ENCODE measurements at regions not wholly inside any gene's neighbourhood (a gene's known extent, or its start where the extent isn't known, plus 50 kb on each side); places are given as distances from the start of the nearest gene placed in this dataset.
A peak's percentile ranks its signal among the peaks of the same experiment; 100 is the strongest.

DNA sequence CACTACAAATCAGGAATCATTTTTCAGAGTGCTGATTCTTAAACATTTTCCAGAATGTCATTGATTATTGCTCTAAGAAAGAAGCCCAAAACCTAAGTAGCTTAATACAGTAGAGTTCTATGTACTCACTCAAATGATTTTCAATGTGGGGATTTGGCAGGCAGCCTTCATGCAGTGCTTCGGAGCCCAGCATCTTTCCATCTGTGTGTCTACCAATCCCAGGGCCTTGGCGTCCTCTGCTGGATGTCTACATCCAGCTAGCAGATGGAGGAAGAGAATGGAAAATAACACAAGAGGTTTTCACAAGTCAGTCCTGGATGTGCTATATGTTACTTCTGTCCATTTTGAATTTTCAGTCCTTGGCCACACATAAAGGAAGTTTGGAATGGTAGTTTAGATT is 151.8 kb downstream of the RDH14 start:
- ATAC-seq (replicated peaks; ENCODE audit: extremely low read depth, poor library complexity, severe bottlenecking) (no peak), DNase-seq (ENCODE audit: low spot score in 2 of 2) (no peak)
- no peak overlapping the region for H3K27ac Mint-ChIP-seq (ENCODE audit: low read depth)

GRCh38 chr2:18406219-18406618 is 154.2 kb downstream of the RDH14 start:
- ATAC-seq (replicated peaks; ENCODE audit: extremely low read depth, poor library complexity, severe bottlenecking) (no peak), DNase-seq (ENCODE audit: low spot score in 2 of 2) (no peak)
- H3K36me3 Mint-ChIP-seq (ENCODE audit: insufficient read depth) = no peaks in the 10 kb centered on the region
- H3K4me1 Mint-ChIP-seq = no peaks in the 10 kb centered on the region
- no peak overlapping the region for H3K4me3 Mint-ChIP-seq
- no peaks in the 10 kb centered on the region for H3K9me3 Mint-ChIP-seq
- H3K27ac Mint-ChIP-seq (ENCODE audit: low read depth) = no peak overlapping the region
- peaks cover 31% of the 10 kb centered on the region for H3K27me3 Mint-ChIP-seq

More for the DNA sequence above, 151.8 kb downstream of the RDH14 start:
- H3K4me1 Mint-ChIP-seq = no peaks in the 10 kb centered on the region
- H3K27me3 Mint-ChIP-seq = peaks cover 35% of the 10 kb centered on the region
- H3K9me3 Mint-ChIP-seq = no peaks in the 10 kb centered on the region
- no peaks in the 10 kb centered on the region for H3K36me3 Mint-ChIP-seq (ENCODE audit: insufficient read depth)
- H3K4me3 Mint-ChIP-seq = no peak overlapping the region

- no peak overlapping the region for H3K4me3 Mint-ChIP-seq
- H3K4me1 Mint-ChIP-seq = no peaks in the 10 kb centered on the region
- ATAC-seq (replicated peaks; ENCODE audit: extremely low read depth, poor library complexity, severe bottlenecking) = no peak
- H3K9me3 Mint-ChIP-seq = no peaks in the 10 kb centered on the region
- no peak overlapping the region for H3K27ac Mint-ChIP-seq (ENCODE audit: low read depth)
- H3K36me3 Mint-ChIP-seq (ENCODE audit: insufficient read depth) = no peaks in the 10 kb centered on the region
- H3K27me3 Mint-ChIP-seq = peaks cover 16% of the 10 kb centered on the region
- no peak for DNase-seq (ENCODE audit: low spot score in 2 of 2)
Observed at GRCh38 chr2:18404708-18405107, 155.7 kb downstream of the RDH14 start.

GRCh38 chr2:18403921-18404522 is 156.4 kb downstream of the RDH14 start:
- H3K36me3 Mint-ChIP-seq (ENCODE audit: insufficient read depth) = no peaks in the 10 kb centered on the region
- ATAC-seq (replicated peaks; ENCODE audit: extremely low read depth, poor library complexity, severe bottlenecking) = no peak
- H3K9me3 Mint-ChIP-seq = no peaks in the 10 kb centered on the region
- no peak overlapping the region for H3K27ac Mint-ChIP-seq (ENCODE audit: low read depth)
- no peaks in the 10 kb centered on the region for H3K4me1 Mint-ChIP-seq
- H3K4me3 Mint-ChIP-seq = no peak overlapping the region
- H3K27me3 Mint-ChIP-seq = peaks cover 12% of the 10 kb centered on the region
- DNase-seq (ENCODE audit: low spot score in 2 of 2) = no peak

DNA sequence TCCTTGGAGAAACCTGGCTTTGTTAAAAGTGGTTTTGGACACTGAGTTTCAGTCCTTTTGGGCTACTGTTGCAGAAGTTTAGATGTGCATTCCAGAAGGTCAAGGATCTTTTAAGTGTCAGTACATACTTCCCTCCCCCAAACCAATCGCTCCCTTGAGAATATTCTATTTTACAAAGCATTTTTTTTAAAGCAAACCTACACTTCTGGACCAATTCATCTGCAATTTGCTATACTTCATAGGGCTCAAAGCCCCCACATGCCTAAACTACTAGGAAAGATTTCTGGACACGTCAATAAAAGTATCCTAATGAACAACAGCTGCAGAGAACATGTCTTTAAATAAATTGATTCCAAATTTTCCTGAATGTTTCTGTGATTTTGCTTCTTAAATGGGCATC is 157.6 kb downstream of the RDH14 start:
- Mint-ChIP-seq H3K27ac (ENCODE audit: low read depth) (no peak overlapping the region), H3K27me3 (peaks cover 12% of the 10 kb centered on the region), H3K36me3 (ENCODE audit: insufficient read depth) (no peaks in the 10 kb centered on the region), H3K9me3 (no peaks in the 10 kb centered on the region), H3K4me1 (no peaks in the 10 kb centered on the region), H3K4me3 (no peak overlapping the region)
- no peak for DNase-seq (ENCODE audit: low spot score in 2 of 2)
- ATAC-seq (replicated peaks; ENCODE audit: extremely low read depth, poor library complexity, severe bottlenecking) = no peak

GRCh38 chr2:18401471-18401870 is 159.0 kb downstream of the RDH14 start:
- peaks cover 12% of the 10 kb centered on the region for H3K27me3 Mint-ChIP-seq
- DNase-seq (ENCODE audit: low spot score in 2 of 2) = no peak

GRCh38 chr2:18399601-18400000 is 160.9 kb downstream of the RDH14 start:
- Mint-ChIP-seq H3K36me3 (ENCODE audit: insufficient read depth) (no peaks in the 10 kb centered on the region), H3K27ac (ENCODE audit: low read depth) (no peak overlapping the region), H3K27me3 (no peaks in the 10 kb centered on the region), H3K9me3 (no peaks in the 10 kb centered on the region), H3K4me3 (no peak overlapping the region), H3K4me1 (no peaks in the 10 kb centered on the region)
- DNase-seq (ENCODE audit: low spot score in 2 of 2) (no peak), ATAC-seq (replicated peaks; ENCODE audit: extremely low read depth, poor library complexity, severe bottlenecking) (no peak)

More at GRCh38 chr2:18401471-18401870, 159.0 kb downstream of the RDH14 start:
- Mint-ChIP-seq H3K36me3 (ENCODE audit: insufficient read depth) (no peaks in the 10 kb centered on the region), H3K4me3 (no peak overlapping the region), H3K9me3 (no peaks in the 10 kb centered on the region), H3K4me1 (no peaks in the 10 kb centered on the region), H3K27ac (ENCODE audit: low read depth) (no peak overlapping the region)
- no peak for ATAC-seq (replicated peaks; ENCODE audit: extremely low read depth, poor library complexity, severe bottlenecking)

GRCh38 chr2:18398833-18399232 is 161.6 kb downstream of the RDH14 start:
- Mint-ChIP-seq H3K27me3 (no peaks in the 10 kb centered on the region), H3K27ac (ENCODE audit: low read depth) (no peak overlapping the region), H3K36me3 (ENCODE audit: insufficient read depth) (no peaks in the 10 kb centered on the region), H3K4me1 (no peaks in the 10 kb centered on the region), H3K9me3 (no peaks in the 10 kb centered on the region), H3K4me3 (no peak overlapping the region)
- no peak for DNase-seq (ENCODE audit: low spot score in 2 of 2)
- ATAC-seq (replicated peaks; ENCODE audit: extremely low read depth, poor library complexity, severe bottlenecking) = no peak

- no peaks in the 10 kb centered on the region for H3K9me3 Mint-ChIP-seq
- H3K27ac Mint-ChIP-seq (ENCODE audit: low read depth) = no peak overlapping the region
- DNase-seq (ENCODE audit: low spot score in 2 of 2) (no peak), ATAC-seq (replicated peaks; ENCODE audit: extremely low read depth, poor library complexity, severe bottlenecking) (no peak)
- no peaks in the 10 kb centered on the region for H3K36me3 Mint-ChIP-seq (ENCODE audit: insufficient read depth)
- no peak overlapping the region for H3K4me3 Mint-ChIP-seq
- peaks cover 17% of the 10 kb centered on the region for H3K27me3 Mint-ChIP-seq
- no peaks in the 10 kb centered on the region for H3K4me1 Mint-ChIP-seq
Observed at GRCh38 chr2:18396329-18397010, 164.0 kb downstream of the RDH14 start.

- Mint-ChIP-seq H3K4me3 (no peak overlapping the region), H3K27ac (ENCODE audit: low read depth) (no peak overlapping the region), H3K36me3 (ENCODE audit: insufficient read depth) (no peaks in the 10 kb centered on the region), H3K4me1 (no peaks in the 10 kb centered on the region), H3K27me3 (peaks cover 17% of the 10 kb centered on the region), H3K9me3 (no peaks in the 10 kb centered on the region)
- ATAC-seq (replicated peaks; ENCODE audit: extremely low read depth, poor library complexity, severe bottlenecking) (no peak), DNase-seq (ENCODE audit: low spot score in 2 of 2) (no peak)
Observed at GRCh38 chr2:18395555-18395954, 164.9 kb downstream of the RDH14 start.

- H3K27ac Mint-ChIP-seq (ENCODE audit: low read depth) = no peak overlapping the region
- peak; percentile 36 for ATAC-seq (replicated peaks; ENCODE audit: extremely low read depth, poor library complexity, severe bottlenecking)
Observed at GRCh38 chr2:18387441-18388206, 172.8 kb downstream of the RDH14 start.

DNA sequence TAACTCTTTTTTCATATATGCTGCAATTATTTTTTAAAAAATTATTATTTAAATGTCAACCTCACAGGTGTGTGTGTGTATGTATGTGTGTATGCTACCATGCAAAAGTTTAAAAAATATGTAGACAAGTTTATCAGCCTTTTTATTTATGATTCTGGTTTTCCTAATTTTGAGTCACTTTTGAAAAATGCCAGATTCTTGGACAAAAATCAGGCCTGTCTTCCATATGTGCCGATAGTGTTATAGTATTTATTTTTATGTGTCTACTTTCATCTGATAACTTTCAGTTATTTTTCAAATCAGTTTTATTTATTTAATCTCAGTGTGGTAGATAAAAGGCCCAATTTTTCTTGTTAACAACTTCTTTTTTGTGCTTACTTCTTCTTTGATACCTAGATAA is 176.2 kb downstream of the RDH14 start:
- peaks cover 20% of the 10 kb centered on the region for H3K27me3 Mint-ChIP-seq
- no peaks in the 10 kb centered on the region for H3K4me1 Mint-ChIP-seq
- H3K27ac Mint-ChIP-seq (ENCODE audit: low read depth) = peak overlapping the region; percentile 29
- H3K4me3 Mint-ChIP-seq = no peak overlapping the region
- no peak for ATAC-seq (replicated peaks; ENCODE audit: extremely low read depth, poor library complexity, severe bottlenecking)
- H3K9me3 Mint-ChIP-seq = no peaks in the 10 kb centered on the region
- H3K36me3 Mint-ChIP-seq (ENCODE audit: insufficient read depth) = no peaks in the 10 kb centered on the region
- no peak for DNase-seq (ENCODE audit: low spot score in 2 of 2)

More at GRCh38 chr2:18387441-18388206, 172.8 kb downstream of the RDH14 start:
- Mint-ChIP-seq H3K27me3 (peaks cover 20% of the 10 kb centered on the region), H3K4me1 (no peaks in the 10 kb centered on the region), H3K9me3 (no peaks in the 10 kb centered on the region), H3K4me3 (no peak overlapping the region), H3K36me3 (ENCODE audit: insufficient read depth) (peaks cover 2% of the 10 kb centered on the region)
- DNase-seq (ENCODE audit: low spot score in 2 of 2) = peak; percentile 23 to 30

- Mint-ChIP-seq H3K27ac (ENCODE audit: low read depth) (no peak overlapping the region), H3K4me1 (no peaks in the 10 kb centered on the region), H3K27me3 (peaks cover 30% of the 10 kb centered on the region), H3K9me3 (no peaks in the 10 kb centered on the region), H3K36me3 (ENCODE audit: insufficient read depth) (no peaks in the 10 kb centered on the region), H3K4me3 (no peak overlapping the region)
- ATAC-seq (replicated peaks; ENCODE audit: extremely low read depth, poor library complexity, severe bottlenecking) = no peak
- no peak for DNase-seq (ENCODE audit: low spot score in 2 of 2)
Observed at GRCh38 chr2:18381386-18381785, 179.1 kb downstream of the RDH14 start.

Measured in central memory CD8-positive, alpha-beta T cell (primary cell).